H1 (cell line): ENCODE measurements at regions not wholly inside any gene's neighbourhood (a gene's known extent, or its start where the extent isn't known, plus 50 kb on each side); places are given as distances from the start of the nearest gene placed in this dataset.

Experiments
- CTCF ChIA-PET: fragments of 300-600 bp; sonication (Branson Sonifier 250); formaldehyde crosslinking; loops from one replicate; lab custom pipeline; 2021; ENCODE audit not compliant: partially characterized antibody; lab: Charles Lee
- POLR2A ChIA-PET: fragments of 300-600 bp; sonication (Branson Sonifier 250); formaldehyde crosslinking; loops from one replicate; lab custom pipeline; 2021; ENCODE audit warnings: inconsistent platforms; ENCODE audit not compliant: partially characterized antibody; lab: Charles Lee
- DNase-seq, 2 experiments: peaks; one replicate each; pipeline versions ENCODE4 v3.0.0 to v3.0.0-alpha.2; 2010 to 2022; ENCODE audit warnings: low spot score in 2 of 2, low read depth in 1 of 2, mixed read lengths in 1 of 2
- FAIRE-seq: peaks from 2 replicates; lab custom pipeline; 2011; peaks lifted over from hg19 to GRCh38; lab: Jason Lieb, UNC
- H2AFZ ChIP-seq: 2 replicates; pipeline ENCODE4 v1.8.1; 2012; ENCODE audit warnings: low read length, inconsistent platforms
- H2AK5ac ChIP-seq: 2 replicates; pipeline ENCODE4 v1.6.1; 2013; ENCODE audit warnings: low read depth, low read length
- H2BK120ac ChIP-seq: replicated peaks from 2 replicates; pipeline ENCODE3; 2013; ENCODE audit warnings: low read depth, low read length, inconsistent platforms
- H2BK12ac ChIP-seq: 2 replicates; pipeline ENCODE4 v1.6.1; 2013; ENCODE audit warnings: low read depth, low read length
- H2BK15ac ChIP-seq: 2 replicates; pipeline ENCODE4 v1.6.1; 2013; ENCODE audit warnings: low read length
- H2BK20ac ChIP-seq: 2 replicates; pipeline ENCODE4 v1.6.1; 2013; ENCODE audit warnings: low read length
- H2BK5ac ChIP-seq: 2 replicates; pipeline ENCODE4 v1.6.1; 2013; ENCODE audit warnings: low read depth, low read length
- H3K14ac ChIP-seq: 2 replicates; pipeline ENCODE4 v1.6.1; 2013; ENCODE audit warnings: inconsistent platforms; ENCODE audit not compliant: insufficient read length
- H3K18ac ChIP-seq: 2 replicates; pipeline ENCODE4 v1.6.1; 2013; ENCODE audit warnings: low read length; ENCODE audit errors: extremely low read depth
- H3K23ac ChIP-seq: 2 replicates; pipeline ENCODE4 v1.6.1; 2013; ENCODE audit warnings: inconsistent platforms; ENCODE audit not compliant: insufficient read length
- H3K23me2 ChIP-seq: 2 replicates; pipeline ENCODE4 v1.6.1; 2013; ENCODE audit warnings: low read depth, low read length
- H3K27ac ChIP-seq: 2 replicates; pipeline ENCODE4 v1.6.1; 2011; ENCODE audit warnings: low read depth, low read length, inconsistent platforms
- H3K27me3 ChIP-seq, 4 experiments: replicated peaks in 1 of 4; 1 replicate in 1 of 4; 2 replicates in 3 of 4; pipeline versions ENCODE4 v1.6.1 to v1.8.1; 2011 to 2013; ENCODE audit warnings: low read length in 3 of 4, mild to moderate bottlenecking in 3 of 4, inconsistent platforms in 2 of 4, mixed read lengths in 2 of 4, moderate library complexity in 1 of 4; ENCODE audit not compliant: control insufficient read depth in 3 of 4, insufficient read depth in 3 of 4; ENCODE audit errors: extremely low read depth in 1 of 4
- H3K36me3 ChIP-seq, 4 experiments: 2 replicates each; pipeline versions ENCODE4 v1.6.1 to v1.8.1; 2011 to 2013; ENCODE audit warnings: mild to moderate bottlenecking in 4 of 4, low read length in 3 of 4, moderate library complexity in 2 of 4, control low read depth in 1 of 4, inconsistent platforms in 1 of 4; ENCODE audit not compliant: insufficient read depth in 4 of 4, control insufficient read depth in 2 of 4
- H3K4ac ChIP-seq: replicated peaks from 2 replicates; pipeline ENCODE3; 2013; ENCODE audit warnings: low read length, low read depth, mixed read lengths, inconsistent platforms; ENCODE audit not compliant: insufficient read length
- H3K4me1 ChIP-seq, 4 experiments: replicated peaks in 1 of 4; 1 replicate in 1 of 4; 2 replicates in 3 of 4; pipeline versions ENCODE4 v1.6.1 to v1.8.1; 2011 to 2013; ENCODE audit warnings: low read length in 3 of 4, inconsistent platforms in 2 of 4, mixed read lengths in 1 of 4; ENCODE audit not compliant: insufficient read depth in 4 of 4, control insufficient read depth in 3 of 4
- H3K4me2 ChIP-seq, 2 experiments: 2 replicates each; pipeline versions ENCODE4 v1.6.1 to v1.8.1; 2011 to 2013; ENCODE audit warnings: low read depth in 2 of 2, low read length in 2 of 2, control low read depth in 1 of 2, inconsistent platforms in 1 of 2, mild to moderate bottlenecking in 1 of 2; ENCODE audit not compliant: insufficient read depth in 1 of 2
- H3K4me3 ChIP-seq, 4 experiments: fragments of 200-600, 300-600 bp in 1 of 4; sonication (generic), shearing (Covaris generic), sonication (Bioruptor Twin) in 1 of 4; 2 replicates each; pipeline versions ENCODE4 v1.5.1 to v1.8.1; 2011 to 2016; ENCODE audit warnings: low read length in 4 of 4, low read depth in 3 of 4, control low read depth in 2 of 4, inconsistent platforms in 2 of 4, mild to moderate bottlenecking in 2 of 4, mixed read lengths in 1 of 4, moderate library complexity in 1 of 4; ENCODE audit not compliant: insufficient read depth in 2 of 4; ENCODE audit errors: extremely low read depth in 1 of 4
- H3K56ac ChIP-seq: replicated peaks from 2 replicates; pipeline ENCODE3; 2013; ENCODE audit warnings: low read depth, mild to moderate bottlenecking, mixed read lengths, low read length, inconsistent platforms; ENCODE audit not compliant: insufficient read length
- H3K79me1 ChIP-seq: 2 replicates; pipeline ENCODE4 v1.6.1; 2013; ENCODE audit warnings: low read depth, low read length, control low read depth
- H3K79me2 ChIP-seq, 2 experiments: 2 replicates each; pipeline versions ENCODE4 v1.6.1 to v1.8.1; 2012 to 2013; ENCODE audit warnings: low read length in 2 of 2, mild to moderate bottlenecking in 2 of 2, inconsistent platforms in 1 of 2; ENCODE audit not compliant: insufficient read depth in 2 of 2, control insufficient read depth in 1 of 2
- H3K9ac ChIP-seq, 4 experiments: replicated peaks in 1 of 4; 1 replicate in 1 of 4; 2 replicates in 3 of 4; pipeline versions ENCODE4 v1.6.1 to v1.8.1; 2011 to 2013; ENCODE audit warnings: low read depth in 3 of 4, low read length in 3 of 4, control low read depth in 2 of 4, mild to moderate bottlenecking in 2 of 4, moderate library complexity in 2 of 4, inconsistent platforms in 1 of 4; ENCODE audit errors: extremely low read depth in 1 of 4
- H3K9me3 ChIP-seq, 2 experiments: 2 replicates each; pipeline versions ENCODE4 v1.6.1 to v1.8.1; 2012 to 2013; ENCODE audit warnings: mild to moderate bottlenecking in 2 of 2, moderate library complexity in 2 of 2, control low read depth in 1 of 2, inconsistent platforms in 1 of 2, low read depth in 1 of 2, low read length in 1 of 2, mixed read lengths in 1 of 2; ENCODE audit not compliant: insufficient read depth in 2 of 2
- H4K20me1 ChIP-seq, 2 experiments: replicated peaks in 1 of 2; 2 replicates each; pipeline versions ENCODE3 to v1.8.1; 2011 to 2013; ENCODE audit warnings: inconsistent platforms in 2 of 2, low read length in 2 of 2, mild to moderate bottlenecking in 1 of 2; ENCODE audit not compliant: insufficient read depth in 2 of 2, control insufficient read depth in 1 of 2
- H4K5ac ChIP-seq: 2 replicates; pipeline ENCODE4 v1.6.1; 2013; ENCODE audit warnings: low read length, low read depth, mixed read lengths, inconsistent platforms; ENCODE audit not compliant: insufficient read length
- H4K8ac ChIP-seq: 2 replicates; pipeline ENCODE4 v1.8.0; 2013; ENCODE audit warnings: mild to moderate bottlenecking, moderate library complexity, low read length, inconsistent platforms; ENCODE audit not compliant: insufficient read depth; ENCODE audit errors: extremely low read depth
- H4K91ac ChIP-seq: replicated peaks from 2 replicates; pipeline ENCODE3; 2013; ENCODE audit warnings: low read length, mixed read lengths, inconsistent platforms; ENCODE audit not compliant: insufficient read length
- CREB1 ChIP-seq: IDR thresholded peaks from 2 replicates; pipeline ENCODE4 v1.6.1; 2012; ENCODE audit warnings: inconsistent platforms
- GTF2F1 ChIP-seq: IDR thresholded peaks from 2 replicates; pipeline ENCODE4 v1.6.1; 2012; ENCODE audit warnings: low read depth, low read length, improper control_type of control experiment, borderline replicate concordance
- RXRA ChIP-seq: IDR thresholded peaks from 2 replicates; pipeline ENCODE4 v1.6.1; 2011; ENCODE audit warnings: low read depth, mild to moderate bottlenecking, low read length, moderate library complexity; ENCODE audit not compliant: insufficient read depth
- SP4 ChIP-seq: IDR thresholded peaks from 2 replicates; pipeline ENCODE4 v1.6.1; 2012; ENCODE audit warnings: low read length, inconsistent platforms
- SUZ12 ChIP-seq: fragments of 200-600 bp; sonication (generic); IDR thresholded peaks from 2 replicates; pipeline ENCODE4 v1.6.1; 2012; ENCODE audit warnings: mild to moderate bottlenecking, inconsistent platforms, low read length, moderate library complexity, mixed read lengths
- WGBS, 2 experiments: shearing (Covaris generic) in 1 of 2; methylation state at CpG; one replicate each; pipeline versions ENCODE4 v1.1.6 to v1.1.7; 2013 to 2015; ENCODE audit warnings: low lambda C conversion rate in 2 of 2, mixed read lengths in 2 of 2, inconsistent platforms in 1 of 2, low coverage in 1 of 2, missing lambda C conversion rate in 1 of 2; ENCODE audit not compliant: insufficient replicate concordance in 2 of 2, insufficient coverage in 1 of 2, insufficient read length in 1 of 2; ENCODE audit errors: extremely low coverage in 1 of 2, missing lambda C conversion rate in 1 of 2; 5-methylcytosine and 5-hydroxymethylcytosine counted together
- TF ChIP-seq, protein P1 (sequence below), 3 experiments: IDR thresholded peaks; 1 replicate in 2 of 3; 2 replicates in 1 of 3; pipeline versions ENCODE4 v1.5.1 to v1.6.1; 2011; ENCODE audit warnings: low read length in 3 of 3, mild to moderate bottlenecking in 3 of 3, inconsistent platforms in 2 of 3, low read depth in 1 of 3, moderate library complexity in 1 of 3; ENCODE audit not compliant: insufficient read depth in 1 of 3; ENCODE audit errors: control extremely low read depth in 1 of 3
- TF ChIP-seq, protein P2 (sequence below): IDR thresholded peaks from 2 replicates; pipeline ENCODE4 v1.6.1; 2012; ENCODE audit warnings: inconsistent platforms

GRCh38 chr4:89446193-89446592 is 138.6 kb upstream of the GPRIN3 start:
- WGBS, 2 experiments = 80% methylated on average over 2 of the region's 2 CpGs; no CpG with 5 or more reads in 1 of the 2 experiments
- Histone ChIP-seq H3K27ac (no peak overlapping the region), H3K4me1 (no peaks in the 10 kb centered on the region), H3K14ac (no peak overlapping the region), H2BK12ac (no peak overlapping the region), H4K20me1 (no peaks in the 10 kb centered on the region), H2BK5ac (no peak overlapping the region), H4K91ac (no peak overlapping the region), H3K36me3 (peaks cover 0 to 3% (median 0%) of the 10 kb centered on the region in 4 experiments; a peak in 1 of 8 replicates), H3K9me3 (peaks cover 18 to 24% of the 10 kb centered on the region in 2 experiments), H3K4me2 (no peak overlapping the region), H4K5ac (no peak overlapping the region), H3K18ac (no peak overlapping the region), H3K56ac (no peak overlapping the region), H3K79me1 (no peaks in the 10 kb centered on the region), H4K8ac (no peak overlapping the region), H3K23me2 (no peaks in the 10 kb centered on the region), H3K23ac (no peak overlapping the region), H2AFZ (no peak overlapping the region), H2AK5ac (no peak overlapping the region), H2BK15ac (no peak overlapping the region), H2BK20ac (no peak overlapping the region), H3K4ac (no peak overlapping the region), H3K27me3 (no peaks in the 10 kb centered on the region), H2BK120ac (no peak overlapping the region), H3K4me3 (no peak overlapping the region), H3K79me2 (no peaks in the 10 kb centered on the region), H3K9ac (no peak overlapping the region)
- FAIRE-seq = no peak
- DNase-seq = no peak
- TF ChIP-seq, protein P1, sequence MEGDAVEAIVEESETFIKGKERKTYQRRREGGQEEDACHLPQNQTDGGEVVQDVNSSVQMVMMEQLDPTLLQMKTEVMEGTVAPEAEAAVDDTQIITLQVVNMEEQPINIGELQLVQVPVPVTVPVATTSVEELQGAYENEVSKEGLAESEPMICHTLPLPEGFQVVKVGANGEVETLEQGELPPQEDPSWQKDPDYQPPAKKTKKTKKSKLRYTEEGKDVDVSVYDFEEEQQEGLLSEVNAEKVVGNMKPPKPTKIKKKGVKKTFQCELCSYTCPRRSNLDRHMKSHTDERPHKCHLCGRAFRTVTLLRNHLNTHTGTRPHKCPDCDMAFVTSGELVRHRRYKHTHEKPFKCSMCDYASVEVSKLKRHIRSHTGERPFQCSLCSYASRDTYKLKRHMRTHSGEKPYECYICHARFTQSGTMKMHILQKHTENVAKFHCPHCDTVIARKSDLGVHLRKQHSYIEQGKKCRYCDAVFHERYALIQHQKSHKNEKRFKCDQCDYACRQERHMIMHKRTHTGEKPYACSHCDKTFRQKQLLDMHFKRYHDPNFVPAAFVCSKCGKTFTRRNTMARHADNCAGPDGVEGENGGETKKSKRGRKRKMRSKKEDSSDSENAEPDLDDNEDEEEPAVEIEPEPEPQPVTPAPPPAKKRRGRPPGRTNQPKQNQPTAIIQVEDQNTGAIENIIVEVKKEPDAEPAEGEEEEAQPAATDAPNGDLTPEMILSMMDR (IDR thresholded peaks at IDR 0.05; ENCODE audit: control extremely low read depth in 1 of 3, insufficient read depth in 1 of 3, low read depth in 1 of 3, low read length in 3 of 3) = no peak
- TF ChIP-seq SP4 = no peak
- TF ChIP-seq, protein P2, sequence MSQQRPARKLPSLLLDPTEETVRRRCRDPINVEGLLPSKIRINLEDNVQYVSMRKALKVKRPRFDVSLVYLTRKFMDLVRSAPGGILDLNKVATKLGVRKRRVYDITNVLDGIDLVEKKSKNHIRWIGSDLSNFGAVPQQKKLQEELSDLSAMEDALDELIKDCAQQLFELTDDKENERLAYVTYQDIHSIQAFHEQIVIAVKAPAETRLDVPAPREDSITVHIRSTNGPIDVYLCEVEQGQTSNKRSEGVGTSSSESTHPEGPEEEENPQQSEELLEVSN = no peak
- no peak for TF ChIP-seq GTF2F1
- no peak for TF ChIP-seq RXRA
- no peak for TF ChIP-seq CREB1
- TF ChIP-seq SUZ12 = no peak
- ChIA-PET CTCF (no interaction called here), POLR2A (no interaction called here)
